ENCODE measurements at regions not wholly inside any gene's neighbourhood (a gene's known extent, or its start where the extent isn't known, plus 50 kb on each side); places are given as distances from the start of the nearest gene placed in this dataset.

DNA sequence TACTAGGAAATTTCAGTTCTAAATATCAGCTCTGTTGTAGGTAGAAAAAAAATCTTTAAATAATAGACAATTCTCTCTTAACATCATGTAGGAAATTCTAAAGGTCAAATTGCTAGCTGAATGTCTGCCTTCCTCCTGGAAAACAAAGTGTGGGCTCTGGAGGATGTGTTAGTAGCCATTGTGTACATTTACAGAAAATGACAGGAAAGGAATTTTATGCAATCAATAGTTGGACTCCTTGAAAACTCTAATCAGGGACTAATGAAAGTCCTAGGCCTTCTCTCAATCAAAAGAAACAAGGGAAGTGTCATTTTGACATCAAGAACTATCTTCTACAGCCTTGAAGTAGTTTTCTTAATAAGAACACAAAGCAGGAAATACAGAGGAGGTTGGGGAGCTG lies 174.6 kb downstream of the ANKRD50 start:
- TF ChIP-seq, protein P1, sequence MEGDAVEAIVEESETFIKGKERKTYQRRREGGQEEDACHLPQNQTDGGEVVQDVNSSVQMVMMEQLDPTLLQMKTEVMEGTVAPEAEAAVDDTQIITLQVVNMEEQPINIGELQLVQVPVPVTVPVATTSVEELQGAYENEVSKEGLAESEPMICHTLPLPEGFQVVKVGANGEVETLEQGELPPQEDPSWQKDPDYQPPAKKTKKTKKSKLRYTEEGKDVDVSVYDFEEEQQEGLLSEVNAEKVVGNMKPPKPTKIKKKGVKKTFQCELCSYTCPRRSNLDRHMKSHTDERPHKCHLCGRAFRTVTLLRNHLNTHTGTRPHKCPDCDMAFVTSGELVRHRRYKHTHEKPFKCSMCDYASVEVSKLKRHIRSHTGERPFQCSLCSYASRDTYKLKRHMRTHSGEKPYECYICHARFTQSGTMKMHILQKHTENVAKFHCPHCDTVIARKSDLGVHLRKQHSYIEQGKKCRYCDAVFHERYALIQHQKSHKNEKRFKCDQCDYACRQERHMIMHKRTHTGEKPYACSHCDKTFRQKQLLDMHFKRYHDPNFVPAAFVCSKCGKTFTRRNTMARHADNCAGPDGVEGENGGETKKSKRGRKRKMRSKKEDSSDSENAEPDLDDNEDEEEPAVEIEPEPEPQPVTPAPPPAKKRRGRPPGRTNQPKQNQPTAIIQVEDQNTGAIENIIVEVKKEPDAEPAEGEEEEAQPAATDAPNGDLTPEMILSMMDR (IDR thresholded peaks at IDR 0.05; ENCODE audit: insufficient read depth, low read depth, low read length): no peak
- TF ChIP-seq EZH2 (IDR thresholded peaks at IDR 0.05; ENCODE audit: insufficient read depth, low read length): no peak
